ENCODE measurements at regions not wholly inside any gene's neighbourhood (a gene's known extent, or its start where the extent isn't known, plus 50 kb on each side); places are given as distances from the start of the nearest gene placed in this dataset.

DNA sequence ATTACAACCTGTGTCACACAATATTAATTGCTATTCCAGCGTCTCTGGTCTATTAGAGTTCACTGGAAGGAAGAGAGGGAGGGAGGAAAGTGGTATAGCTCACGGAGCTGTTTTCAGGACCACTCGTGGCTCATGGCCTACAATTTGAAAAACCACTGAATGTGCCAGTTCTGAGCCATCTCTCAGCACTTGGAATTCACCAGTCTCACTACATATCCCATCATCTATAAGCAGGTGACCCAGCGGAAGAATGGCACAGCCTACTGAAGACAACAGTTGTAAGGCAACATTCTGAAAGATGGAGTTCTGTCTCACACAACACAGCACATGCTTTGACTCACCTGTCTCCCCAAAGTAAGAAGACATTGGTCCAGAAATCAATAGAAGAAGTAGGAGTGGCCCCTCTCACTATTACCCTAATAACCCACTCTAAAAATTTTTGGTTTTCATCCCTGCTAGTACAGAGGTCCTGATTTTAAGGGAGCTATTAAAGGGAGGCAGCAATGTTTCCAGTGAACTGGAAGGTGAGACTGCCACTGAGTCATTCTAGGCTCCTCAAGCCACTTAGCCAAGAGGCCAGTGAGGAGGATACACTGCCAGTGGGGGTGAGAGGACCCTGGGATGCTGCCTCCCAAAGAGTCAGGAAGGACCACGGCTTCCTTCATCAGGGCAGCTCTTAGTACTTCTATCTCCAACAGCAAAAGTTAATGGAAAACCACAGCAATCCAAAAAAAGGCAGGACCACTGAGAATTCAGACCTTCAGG, 50.0 kb upstream of the DOCK9 start:
- no peak for DNase-seq (ENCODE audit: low read depth in 2 of 2)

- no peak for DNase-seq (ENCODE audit: low read depth in 2 of 2)
Observed at GRCh38 chr13:99028890-99029289, 51.0 kb upstream of the DOCK9 start.

DNA sequence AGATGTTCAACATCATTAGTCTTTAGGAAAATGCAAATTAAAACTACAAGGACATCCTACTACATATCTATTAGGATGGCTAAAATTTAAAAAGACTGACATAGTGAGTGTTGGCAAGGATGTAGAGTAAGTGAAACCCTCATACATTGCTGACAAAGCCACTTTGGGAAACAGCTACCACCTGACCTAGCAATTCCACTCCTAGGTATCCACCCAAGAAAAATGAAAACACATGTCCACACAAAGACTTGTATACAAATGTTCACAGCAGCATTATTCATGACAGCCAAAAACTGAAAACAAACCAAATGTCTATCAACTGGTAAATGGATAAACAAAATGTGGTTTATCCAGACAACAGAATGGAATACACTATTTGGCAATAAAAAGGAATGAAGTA, 51.7 kb upstream of the DOCK9 start:
- no peak for DNase-seq (ENCODE audit: low read depth in 2 of 2)

DNA sequence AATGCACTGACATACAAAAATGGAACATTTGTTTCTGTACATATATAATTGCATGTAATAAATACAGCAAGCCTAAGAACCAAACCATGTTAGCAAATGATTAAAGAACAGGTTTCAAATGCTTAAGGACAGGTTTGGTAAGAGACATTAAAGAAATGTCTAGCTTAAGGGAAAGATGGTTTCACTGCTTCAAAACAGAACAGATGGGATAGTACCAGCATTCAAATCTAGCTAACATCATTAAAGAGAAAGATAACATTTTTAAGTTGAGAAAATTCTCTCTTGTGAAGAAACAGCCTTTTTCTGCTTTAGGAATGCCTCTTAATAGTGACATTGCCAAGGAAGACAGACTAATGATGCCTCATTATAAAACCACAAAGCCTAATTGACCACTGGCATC, 52.5 kb upstream of the DOCK9 start:
- DNase-seq (ENCODE audit: low read depth in 2 of 2): no peak

DNA sequence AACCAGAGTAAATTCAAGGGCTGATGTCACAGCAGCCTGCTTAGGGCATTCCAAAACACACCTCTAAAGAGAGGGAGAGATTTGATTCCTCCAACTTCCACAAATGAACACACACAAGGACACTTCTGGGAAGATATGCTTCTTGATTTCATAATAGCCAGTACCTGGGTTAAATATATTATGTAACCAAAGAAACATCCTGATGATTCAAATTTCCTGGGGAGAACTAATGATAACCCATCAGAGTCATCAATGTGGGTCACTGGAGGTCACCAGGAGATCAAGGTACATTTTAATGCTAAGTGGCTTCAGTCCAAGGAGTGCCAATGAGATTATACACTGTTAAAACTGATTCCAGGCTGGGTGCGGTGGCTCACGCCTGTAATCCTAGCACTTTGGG, 54.0 kb upstream of the DOCK9 start:
- no peak for DNase-seq (ENCODE audit: low read depth in 2 of 2)

GRCh38 chr13:99033814-99034213, 56.0 kb upstream of the DOCK9 start:
- no peak for DNase-seq (ENCODE audit: low read depth in 2 of 2)

DNA sequence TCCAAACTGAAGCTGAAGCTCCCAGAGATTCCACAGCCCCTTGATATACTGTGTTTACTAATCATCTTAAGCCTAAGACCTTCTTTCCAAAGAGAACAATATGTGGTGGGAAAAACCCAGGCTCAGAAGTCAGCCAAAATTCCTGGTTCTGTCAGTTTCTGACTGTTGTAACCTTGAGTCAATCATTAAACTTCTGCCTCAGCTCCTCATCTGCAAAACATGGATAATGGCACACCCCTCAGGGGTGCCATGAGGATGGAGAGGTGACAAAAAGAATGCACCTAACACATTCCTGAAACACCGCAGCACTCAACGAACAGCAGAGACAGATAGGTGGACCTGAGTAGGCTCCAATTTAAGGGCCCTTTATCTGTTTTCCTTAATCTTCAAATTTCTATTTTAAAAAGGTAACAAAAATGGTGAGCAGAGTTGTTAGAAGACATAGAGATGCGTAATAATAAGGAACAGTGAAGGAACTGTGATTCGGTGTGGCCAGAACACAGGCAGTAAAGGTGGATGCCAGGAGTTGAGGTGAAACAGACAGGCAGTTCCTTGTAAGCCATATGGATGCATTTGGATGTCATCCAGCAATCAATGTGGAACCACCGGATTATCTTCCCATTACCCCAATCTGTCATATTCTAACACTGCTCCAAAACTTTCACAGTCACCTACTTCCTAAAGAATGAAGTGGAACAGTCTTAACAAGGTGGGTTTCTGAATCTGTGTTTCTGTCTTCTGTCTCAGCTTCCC, 56.6 kb upstream of the DOCK9 start:
- no peak for DNase-seq (ENCODE audit: low read depth in 2 of 2)

DNA sequence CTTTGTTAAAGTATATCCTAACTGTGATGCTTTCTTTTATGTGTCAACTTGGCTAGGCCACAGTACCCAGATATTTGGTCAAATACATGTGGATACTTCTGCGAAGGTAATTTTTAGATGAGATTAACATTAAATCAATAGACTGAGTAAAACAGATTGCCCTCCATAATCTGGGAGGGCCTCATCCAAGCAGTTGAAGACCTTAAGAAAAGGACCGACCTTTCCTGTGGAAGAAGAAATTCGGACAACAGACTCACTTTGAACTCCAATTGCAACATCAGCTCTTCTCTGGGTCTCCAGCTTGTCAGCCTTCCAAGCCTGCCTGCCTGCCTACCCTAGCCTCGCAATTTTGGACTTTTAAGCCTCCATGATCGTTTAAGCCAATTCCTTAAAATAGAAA, 57.9 kb upstream of the DOCK9 start:
- DNase-seq (ENCODE audit: low read depth in 2 of 2): no peak

DNA sequence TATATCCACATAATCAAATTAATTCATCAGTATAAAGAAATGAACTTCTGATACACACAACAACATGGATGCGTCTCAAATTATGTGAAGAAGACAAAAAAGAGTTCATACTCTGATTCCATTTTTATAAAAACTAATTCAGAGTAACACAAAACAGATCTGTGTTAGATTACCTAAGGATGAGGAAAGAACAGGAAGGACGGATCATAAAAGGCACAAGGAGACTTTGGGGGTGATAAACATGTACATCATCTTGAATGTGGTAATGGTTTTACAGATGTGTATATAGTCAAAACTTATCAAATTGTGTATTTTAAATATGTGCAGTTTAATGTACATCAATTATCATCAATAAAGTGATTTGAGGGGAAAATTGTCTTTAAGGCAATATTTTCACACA, 59.9 kb upstream of the DOCK9 start:
- DNase-seq (ENCODE audit: low read depth in 2 of 2): no peak

DNA sequence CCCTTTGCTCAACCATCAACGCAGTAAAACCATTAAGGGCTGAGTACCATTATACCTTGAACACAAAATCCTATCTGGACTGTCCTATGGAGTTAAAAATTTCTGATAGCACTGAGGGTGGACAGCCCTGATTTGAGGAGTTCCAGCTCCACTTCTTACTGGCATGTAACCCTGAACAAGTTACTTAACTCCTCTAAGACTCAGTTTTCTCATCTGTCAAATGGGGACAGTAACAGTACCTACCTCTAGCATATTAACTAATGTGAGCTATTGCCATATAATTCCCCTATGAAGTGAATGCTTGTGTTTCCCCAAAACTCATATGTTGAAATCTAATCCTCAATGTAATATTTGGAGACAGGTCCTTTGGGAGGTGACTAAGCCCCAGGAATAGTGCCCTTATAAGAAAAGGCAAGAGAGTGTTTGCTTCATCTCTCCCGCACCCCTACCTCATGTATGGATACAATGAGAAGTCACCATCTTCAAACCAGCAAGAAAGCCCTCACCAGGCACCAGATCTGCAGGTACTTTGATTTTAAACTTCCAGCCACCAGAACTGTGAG, 61.9 kb upstream of the DOCK9 start:
- DNase-seq (ENCODE audit: low read depth in 2 of 2): no peak

- no peak for DNase-seq (ENCODE audit: low read depth in 2 of 2)
Observed at GRCh38 chr13:99040536-99041131, 62.8 kb upstream of the DOCK9 start.

DNA sequence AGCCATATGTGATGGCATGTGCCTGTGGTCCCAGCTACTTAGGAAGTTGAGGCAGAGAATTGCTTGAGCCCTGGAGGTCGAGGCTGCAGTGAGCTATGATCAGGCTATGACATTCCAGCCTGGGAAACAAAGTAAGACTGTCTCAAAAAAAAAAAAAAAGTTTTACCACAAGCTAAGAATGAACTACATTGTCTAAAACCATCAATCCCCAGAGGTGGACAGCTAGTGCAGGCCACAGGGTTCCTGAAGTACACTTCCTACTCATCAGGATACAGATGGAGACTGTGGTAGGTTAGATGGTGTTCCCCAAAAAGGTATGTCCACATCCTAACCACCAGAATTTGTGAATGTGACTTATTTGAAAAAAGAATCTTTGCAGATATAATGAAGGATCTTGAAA, 63.5 kb upstream of the DOCK9 start:
- DNase-seq (ENCODE audit: low read depth in 2 of 2): no peak

- DNase-seq (ENCODE audit: low read depth in 2 of 2): no peak
Observed at GRCh38 chr13:99041788-99042187, 63.9 kb upstream of the DOCK9 start.

DNA sequence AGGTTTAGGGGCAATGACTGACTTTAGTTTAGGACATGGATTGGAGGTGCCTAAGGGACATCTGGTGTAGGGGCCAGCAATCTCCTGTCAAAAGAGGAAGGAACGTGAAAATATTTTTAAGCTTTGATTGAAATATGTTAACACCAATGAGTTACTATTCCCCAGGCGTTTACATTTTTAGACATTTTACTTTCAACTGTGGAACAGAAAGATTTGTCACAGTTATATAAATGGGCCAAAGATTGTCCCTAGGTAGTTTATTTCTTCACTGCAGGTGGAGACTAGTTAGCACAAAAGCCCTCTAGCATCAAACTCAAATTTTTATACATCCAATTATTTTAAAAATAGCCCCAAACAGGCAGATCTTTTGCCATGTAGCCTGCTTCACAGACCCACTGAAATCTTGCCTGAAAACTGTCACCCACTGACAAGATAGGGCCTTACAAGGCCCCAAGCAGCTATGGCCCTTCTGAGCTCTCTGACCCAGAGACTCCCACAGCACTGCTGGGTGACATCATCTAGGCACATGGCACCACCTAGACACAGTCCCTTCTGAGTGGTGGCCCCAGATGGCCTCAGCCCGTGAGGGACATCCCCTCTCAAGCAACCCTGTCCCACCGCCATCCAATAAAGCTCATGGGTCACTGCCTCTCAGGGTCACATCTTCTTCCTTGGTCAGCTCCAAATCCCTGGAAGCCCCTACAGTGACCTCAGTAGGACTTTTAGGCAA, 64.8 kb upstream of the DOCK9 start:
- no peak for DNase-seq (ENCODE audit: low read depth in 2 of 2)

DNA sequence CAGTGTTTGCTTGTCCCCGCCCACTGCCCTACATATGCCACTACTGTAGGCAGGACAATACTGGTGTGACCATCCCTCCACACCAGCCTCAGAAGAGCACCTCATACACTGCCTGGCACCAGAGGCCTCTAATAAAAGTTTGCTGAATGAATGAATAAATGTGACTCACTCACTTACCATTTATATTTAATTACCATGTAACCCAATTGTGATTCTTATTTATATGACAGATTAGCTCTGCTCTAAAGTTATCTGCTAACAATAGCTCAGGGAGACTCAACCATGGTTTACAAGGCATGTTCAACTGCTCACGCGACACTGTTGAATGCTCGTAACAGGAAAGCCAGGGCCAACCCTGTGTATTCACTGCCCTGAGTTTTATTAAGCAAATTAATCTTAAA, 66.0 kb upstream of the DOCK9 start:
- DNase-seq (ENCODE audit: low read depth in 2 of 2): no peak

- no peak for DNase-seq (ENCODE audit: low read depth in 2 of 2)
Observed at GRCh38 chr13:99044764-99045163, 66.9 kb upstream of the DOCK9 start.

DNA sequence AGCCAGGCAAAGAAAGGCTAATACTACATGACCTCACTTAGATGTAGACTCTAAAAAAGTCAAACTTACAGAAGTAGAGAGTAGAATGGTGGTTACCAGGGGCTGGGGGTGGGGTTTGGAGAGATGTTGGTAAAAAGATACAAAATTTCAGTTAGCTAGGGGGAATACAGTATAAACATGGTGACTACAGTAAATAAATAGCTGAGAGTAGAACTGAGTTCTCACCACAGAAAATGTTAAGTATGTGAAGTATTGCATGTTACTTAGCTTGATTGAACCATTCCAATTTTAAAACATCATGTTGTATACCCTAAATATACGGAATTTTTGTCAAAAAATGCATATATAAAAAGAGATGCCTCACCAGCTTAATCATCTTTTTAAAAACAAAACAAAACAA, 67.5 kb upstream of the DOCK9 start:
- DNase-seq (ENCODE audit: low read depth in 2 of 2): peak; percentile 24 to 31

GRCh38 chr13:99046851-99047250, 69.0 kb upstream of the DOCK9 start:
- no peak for DNase-seq (ENCODE audit: low read depth in 2 of 2)

DNA sequence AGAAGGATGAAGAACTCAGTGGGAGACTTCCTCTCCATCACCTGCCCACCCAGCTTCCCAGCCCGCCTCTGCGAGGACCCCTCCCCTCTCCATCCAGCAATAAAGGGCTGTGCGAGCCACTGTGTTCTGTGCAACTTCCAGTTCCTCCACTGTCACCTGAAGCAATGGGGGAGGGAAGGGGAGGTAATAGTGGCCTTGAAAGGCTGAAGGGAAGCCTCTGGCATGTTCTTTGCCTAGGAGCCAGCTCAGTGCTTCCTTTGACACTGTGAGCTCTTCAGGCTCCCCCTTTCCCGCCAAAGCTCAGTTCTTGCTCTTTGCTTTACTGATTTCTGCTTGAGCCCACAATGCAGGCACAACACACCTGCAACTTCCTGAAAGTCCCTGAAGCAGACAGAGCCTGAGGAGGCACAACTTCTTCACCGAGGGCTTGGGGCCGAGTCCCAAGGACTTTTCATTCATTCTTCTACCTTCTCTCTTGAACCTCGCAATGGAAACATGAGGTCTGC, 73.2 kb upstream of the DOCK9 start:
- no peak for DNase-seq (ENCODE audit: low read depth in 2 of 2)

DNA sequence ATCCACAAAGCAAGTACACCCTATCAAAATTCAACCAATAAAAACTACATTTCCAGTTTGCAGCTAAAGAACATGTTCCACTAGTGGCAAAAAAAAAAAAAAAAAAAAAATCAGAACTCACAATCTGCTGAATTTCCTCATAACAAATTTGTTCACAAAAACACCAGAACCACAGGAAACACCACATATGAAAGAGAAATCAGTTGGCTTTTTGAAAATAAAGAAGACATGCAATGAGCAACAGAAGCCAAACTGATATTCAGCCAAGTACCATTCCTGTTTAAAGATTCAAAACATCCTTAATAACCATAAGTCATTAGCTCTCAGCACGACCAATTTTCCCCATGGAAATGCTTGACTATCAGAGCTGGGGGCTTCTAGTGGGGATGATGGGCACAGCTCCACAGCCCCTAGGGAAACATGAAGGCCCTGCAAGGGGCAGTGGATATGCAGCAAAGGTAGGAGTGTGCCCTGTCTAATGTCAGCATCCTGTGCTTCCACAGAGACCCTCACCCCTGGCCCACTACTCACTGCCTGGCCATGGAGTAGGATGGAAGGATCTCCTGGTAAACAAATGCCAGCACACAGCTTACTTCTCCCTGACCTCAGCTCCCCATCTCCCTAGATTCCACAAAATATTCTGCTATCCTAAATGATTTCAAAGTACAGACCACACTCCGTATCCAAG, 74.0 kb upstream of the DOCK9 start:
- DNase-seq (ENCODE audit: low read depth in 2 of 2): no peak

- no peak for DNase-seq (ENCODE audit: low read depth in 2 of 2)
Observed at GRCh38 chr13:99053636-99054233, 75.9 kb upstream of the DOCK9 start.

All from fibroblast of skin of left biceps (primary cell).